GM18517 (cell line): ENCODE measurements at regions not wholly inside any gene's neighbourhood (a gene's known extent, or its start where the extent isn't known, plus 50 kb on each side); places are given as distances from the start of the nearest gene placed in this dataset.

Source experiments
- ATAC-seq: cut with Tn5 transposase; IDR thresholded peaks from one replicate; pipeline ENCODE4 v1.9.1; 2021; ENCODE audit warnings: mild to moderate bottlenecking, moderate library complexity; ENCODE audit not compliant: unreplicated experiment

GRCh38 chr3:43892526-43892925 is 201.8 kb downstream of the ABHD5 start:
- peak; percentile 71 for ATAC-seq

GRCh38 chr3:43893727-43894126 is 203.0 kb downstream of the ABHD5 start:
- no peak for ATAC-seq

GRCh38 chr3:43894176-43895049 is 203.7 kb downstream of the ABHD5 start:
- ATAC-seq, result no peak

- ATAC-seq, result no peak
These were observed 204.8 kb downstream of the ABHD5 start for GRCh38 chr3:43895573-43895972.

GRCh38 chr3:43902415-43902814 is 211.7 kb downstream of the ABHD5 start:
- no peak for ATAC-seq

- ATAC-seq, result no peak
These were observed 214.4 kb downstream of the ABHD5 start for GRCh38 chr3:43905157-43905556.

- peak; percentile 8 for ATAC-seq
These were observed 216.2 kb downstream of the ABHD5 start for GRCh38 chr3:43906849-43907507.

- peak; percentile 92 for ATAC-seq
These were observed 216.7 kb downstream of the ABHD5 start for GRCh38 chr3:43907508-43907858.

- no peak for ATAC-seq
These were observed 217.7 kb downstream of the ABHD5 start for GRCh38 chr3:43908456-43908855.

- no peak for ATAC-seq
These were observed 218.4 kb downstream of the ABHD5 start for GRCh38 chr3:43909149-43909548.

GRCh38 chr3:43910750-43911149 is 220.0 kb downstream of the ABHD5 start:
- no peak for ATAC-seq

- ATAC-seq, result no peak
These were observed 222.6 kb downstream of the ABHD5 start for GRCh38 chr3:43913036-43913948.

- ATAC-seq, result no peak
These were observed 223.5 kb downstream of the ABHD5 start for GRCh38 chr3:43914269-43914668.

- ATAC-seq, result no peak
These were observed 224.8 kb downstream of the ABHD5 start for GRCh38 chr3:43915546-43915945.

- no peak for ATAC-seq
These were observed 226.6 kb downstream of the ABHD5 start for GRCh38 chr3:43917361-43917760.

- ATAC-seq, result no peak
These were observed 228.3 kb downstream of the ABHD5 start for GRCh38 chr3:43919029-43919428.

- ATAC-seq, result no peak
These were observed 230.4 kb downstream of the ABHD5 start for GRCh38 chr3:43921056-43921648.

- ATAC-seq, result no peak
These were observed 231.6 kb downstream of the ABHD5 start for GRCh38 chr3:43922374-43922773.

GRCh38 chr3:43923104-43923882 is 232.6 kb downstream of the ABHD5 start:
- no peak for ATAC-seq

GRCh38 chr3:43926055-43926454 is 235.3 kb downstream of the ABHD5 start:
- no peak for ATAC-seq
